ENCODE measurements at regions not wholly inside any gene's neighbourhood (a gene's known extent, or its start where the extent isn't known, plus 50 kb on each side); places are given as distances from the start of the nearest gene placed in this dataset.
"Not testable (repeated sequence)": the region's sequence is repeated elsewhere in the genome, so short reads cannot be mapped to it uniquely, and the experiment has no call there.

DNA sequence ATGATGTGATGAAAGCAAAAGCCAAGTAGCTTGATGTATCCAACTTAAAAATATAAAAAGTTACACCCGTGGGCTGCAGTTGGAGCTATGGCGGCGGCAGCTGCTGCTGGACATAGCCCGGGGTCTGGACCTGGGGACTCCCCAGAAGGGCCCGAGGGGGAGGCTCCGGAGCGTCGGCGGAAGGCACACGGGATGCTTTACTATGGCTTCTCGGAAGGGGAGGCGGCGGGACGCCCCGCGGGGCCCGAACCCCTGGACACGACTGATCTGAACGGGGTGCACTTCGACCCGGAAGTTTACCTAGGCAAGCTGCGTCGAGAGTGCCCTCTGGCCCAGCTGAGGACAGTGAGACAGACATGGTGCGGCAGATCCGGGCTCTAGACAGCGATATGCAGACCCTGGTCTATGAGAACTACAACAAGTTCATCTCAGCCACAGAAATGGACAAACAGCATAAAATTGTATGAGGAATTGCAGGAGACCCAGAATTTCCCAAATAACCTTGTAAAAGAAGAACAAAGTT is 109.5 kb upstream of the EEF2KMT start:
- intact Hi-C loops (cut with DNase I): no loop called here
- H3K4me3 ChIP-seq: no peak overlapping the region
- TF ChIP-seq POLR2AphosphoS5 (IDR thresholded peaks at IDR 0.05) (no peak), POLR2A (IDR thresholded peaks at IDR 0.05) (no peak)
- TF ChIP-seq, protein P1, sequence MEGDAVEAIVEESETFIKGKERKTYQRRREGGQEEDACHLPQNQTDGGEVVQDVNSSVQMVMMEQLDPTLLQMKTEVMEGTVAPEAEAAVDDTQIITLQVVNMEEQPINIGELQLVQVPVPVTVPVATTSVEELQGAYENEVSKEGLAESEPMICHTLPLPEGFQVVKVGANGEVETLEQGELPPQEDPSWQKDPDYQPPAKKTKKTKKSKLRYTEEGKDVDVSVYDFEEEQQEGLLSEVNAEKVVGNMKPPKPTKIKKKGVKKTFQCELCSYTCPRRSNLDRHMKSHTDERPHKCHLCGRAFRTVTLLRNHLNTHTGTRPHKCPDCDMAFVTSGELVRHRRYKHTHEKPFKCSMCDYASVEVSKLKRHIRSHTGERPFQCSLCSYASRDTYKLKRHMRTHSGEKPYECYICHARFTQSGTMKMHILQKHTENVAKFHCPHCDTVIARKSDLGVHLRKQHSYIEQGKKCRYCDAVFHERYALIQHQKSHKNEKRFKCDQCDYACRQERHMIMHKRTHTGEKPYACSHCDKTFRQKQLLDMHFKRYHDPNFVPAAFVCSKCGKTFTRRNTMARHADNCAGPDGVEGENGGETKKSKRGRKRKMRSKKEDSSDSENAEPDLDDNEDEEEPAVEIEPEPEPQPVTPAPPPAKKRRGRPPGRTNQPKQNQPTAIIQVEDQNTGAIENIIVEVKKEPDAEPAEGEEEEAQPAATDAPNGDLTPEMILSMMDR (IDR thresholded peaks at IDR 0.05): no peak
- no peak overlapping the region for H3K27ac ChIP-seq
- no peaks in the 10 kb centered on the region for H3K27me3 ChIP-seq (replicated peaks; ENCODE audit: insufficient read depth)
- DNase-seq (ENCODE audit: low spot score): no peak
- WGBS: 93% methylated on average over 26 of the region's 26 CpGs
- no peaks in the 10 kb centered on the region for H3K4me1 ChIP-seq (replicated peaks)
- no peaks in the 10 kb centered on the region for H3K36me3 ChIP-seq
- no peaks in the 10 kb centered on the region for H3K9me3 ChIP-seq

DNA sequence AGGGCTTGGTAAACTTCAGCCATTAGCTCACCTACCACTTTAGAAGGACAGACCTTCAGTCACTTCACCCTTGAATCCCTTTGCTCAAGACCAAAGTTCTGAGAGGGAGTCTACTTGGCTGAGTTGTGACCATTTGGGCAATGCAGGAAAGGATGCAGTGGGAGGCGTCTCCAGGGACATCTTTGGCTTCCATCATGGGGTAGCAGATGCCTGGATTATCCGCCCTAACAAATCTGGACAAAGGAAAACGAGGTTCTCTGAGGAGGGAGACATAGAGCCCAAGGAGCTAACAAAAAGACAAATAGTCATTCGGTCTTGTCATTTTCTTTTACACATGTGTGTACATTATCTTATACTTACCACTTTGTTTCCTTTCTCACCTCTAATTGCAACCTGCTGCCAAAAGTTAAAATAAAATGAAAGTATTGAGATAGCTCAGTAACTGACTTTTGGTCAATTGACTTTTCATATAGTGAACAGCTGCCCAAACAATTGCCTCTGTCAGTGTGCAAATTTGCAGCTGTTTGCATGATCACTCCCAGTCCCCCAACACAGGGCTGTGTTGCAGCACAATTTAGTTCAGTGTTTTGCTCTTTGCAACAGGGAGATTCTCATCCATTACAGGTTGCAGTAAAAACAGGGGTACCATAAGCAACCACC is 108.9 kb upstream of the EEF2KMT start:
- 67% methylated on average over 4 of the region's 4 CpGs for WGBS
- Histone ChIP-seq H3K36me3 (no peaks in the 10 kb centered on the region), H3K9me3 (no peaks in the 10 kb centered on the region), H3K4me1 (replicated peaks) (no peaks in the 10 kb centered on the region), H3K4me3 (no peak overlapping the region), H3K27ac (no peak overlapping the region), H3K27me3 (replicated peaks; ENCODE audit: insufficient read depth) (no peaks in the 10 kb centered on the region)
- intact Hi-C loops (cut with DNase I): no loop called here
- TF ChIP-seq, protein P1 (IDR thresholded peaks at IDR 0.05): no peak
- TF ChIP-seq POLR2A (IDR thresholded peaks at IDR 0.05): no peak
- no peak for TF ChIP-seq POLR2AphosphoS5 (IDR thresholded peaks at IDR 0.05)
- DNase-seq (ENCODE audit: low spot score): no peak

DNA sequence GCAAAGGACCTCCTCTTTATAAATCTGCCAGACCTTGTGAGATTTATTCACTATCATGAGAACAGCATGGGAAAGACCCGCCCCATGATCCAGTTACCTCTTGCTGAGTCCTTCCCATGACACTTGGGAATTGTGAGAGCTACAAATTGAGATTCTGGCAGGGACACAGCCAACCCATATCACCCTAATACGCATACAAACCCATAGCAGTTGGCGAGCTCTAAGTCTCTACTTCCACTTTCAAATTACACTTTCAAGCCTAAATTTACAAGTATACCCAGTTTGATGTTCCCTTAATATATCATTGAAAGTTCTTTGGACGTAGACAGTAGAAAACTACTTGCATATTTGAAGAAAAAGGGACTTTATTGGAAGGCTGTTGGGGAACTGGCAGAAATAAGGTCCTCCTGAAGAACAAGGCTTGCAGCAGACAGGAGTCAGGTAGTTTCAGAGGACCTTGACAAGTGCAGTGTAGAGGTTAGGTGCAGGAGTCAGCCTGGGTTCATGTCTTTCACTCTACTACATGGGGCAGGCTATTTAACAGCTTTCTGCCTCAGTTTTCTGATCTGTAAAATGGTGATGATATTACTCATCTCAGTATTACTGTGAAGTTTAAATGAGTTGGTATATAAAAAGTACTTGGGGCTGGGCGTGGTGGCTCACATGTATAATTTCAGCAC is 107.9 kb upstream of the EEF2KMT start:
- TF ChIP-seq, protein P1 (IDR thresholded peaks at IDR 0.05): no peak
- TF ChIP-seq POLR2AphosphoS5 (IDR thresholded peaks at IDR 0.05): no peak
- no peak for TF ChIP-seq POLR2A (IDR thresholded peaks at IDR 0.05)
- 71% methylated on average over 5 of the region's 5 CpGs for WGBS
- no peaks in the 10 kb centered on the region for H3K36me3 ChIP-seq
- no peaks in the 10 kb centered on the region for H3K4me1 ChIP-seq (replicated peaks)
- DNase-seq (ENCODE audit: low spot score): no peak
- no peak overlapping the region for H3K27ac ChIP-seq
- no peaks in the 10 kb centered on the region for H3K27me3 ChIP-seq (replicated peaks; ENCODE audit: insufficient read depth)
- no peaks in the 10 kb centered on the region for H3K9me3 ChIP-seq
- H3K4me3 ChIP-seq: no peak overlapping the region
- intact Hi-C loops (cut with DNase I): no loop called here

DNA sequence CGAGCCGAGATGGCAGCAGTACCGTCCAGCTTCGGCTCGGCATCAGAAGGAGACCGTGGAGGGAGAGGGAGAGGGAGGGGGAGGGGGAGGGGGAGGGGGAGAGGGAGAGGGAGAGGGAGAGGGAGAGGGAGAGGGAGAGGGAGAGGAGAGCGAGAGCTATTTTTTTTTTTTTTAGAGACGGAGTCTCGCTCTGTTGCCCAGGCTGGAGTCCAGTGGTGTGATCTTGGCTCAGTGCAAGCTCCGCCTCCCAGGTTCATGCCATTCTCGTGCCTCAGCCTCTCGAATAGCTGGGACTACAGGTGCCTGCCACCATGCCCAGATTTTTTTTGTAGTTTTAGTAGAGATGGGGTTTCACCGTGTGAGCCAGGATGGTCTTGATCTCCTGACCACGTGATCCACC is 106.1 kb upstream of the EEF2KMT start:
- H3K4me1 ChIP-seq (replicated peaks); H3K36me3 ChIP-seq; H3K27ac ChIP-seq; DNase-seq (ENCODE audit: low spot score); H3K4me3 ChIP-seq; H3K27me3 ChIP-seq (replicated peaks; ENCODE audit: insufficient read depth); intact Hi-C loops (cut with DNase I); H3K9me3 ChIP-seq: not testable (repeated sequence)
- 96% methylated on average over 14 of the region's 14 CpGs for WGBS

DNA sequence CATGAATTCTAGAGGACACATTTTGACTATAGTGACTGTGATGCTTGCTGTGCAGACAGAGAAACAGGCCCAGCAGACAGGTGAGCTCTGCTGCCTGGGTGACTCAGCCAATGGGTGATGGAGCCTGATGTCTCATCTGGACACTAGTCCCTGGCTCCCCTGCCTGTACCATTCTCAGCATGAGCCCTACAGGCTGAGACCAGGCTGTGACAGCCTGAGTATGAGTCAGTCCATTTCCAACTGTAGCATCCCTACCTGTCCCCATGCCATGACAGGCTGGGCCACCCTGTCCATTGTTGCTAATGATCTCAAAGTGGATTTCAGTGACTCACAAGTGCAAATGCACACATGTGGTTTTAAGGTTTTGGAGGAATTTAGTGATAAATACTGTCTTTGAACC is 102.5 kb upstream of the EEF2KMT start:
- intact Hi-C loops (cut with DNase I): no loop called here
- DNase-seq (ENCODE audit: low spot score): no peak
- H3K4me3 ChIP-seq: no peak overlapping the region

More for the DNA sequence above, 102.5 kb upstream of the EEF2KMT start:
- TF ChIP-seq, protein P1 (IDR thresholded peaks at IDR 0.05): no peak
- TF ChIP-seq POLR2AphosphoS5 (IDR thresholded peaks at IDR 0.05) (no peak), POLR2A (IDR thresholded peaks at IDR 0.05) (no peak)
- Histone ChIP-seq H3K9me3 (no peaks in the 10 kb centered on the region), H3K27me3 (replicated peaks; ENCODE audit: insufficient read depth) (no peaks in the 10 kb centered on the region), H3K27ac (no peak overlapping the region), H3K4me1 (replicated peaks) (no peaks in the 10 kb centered on the region), H3K36me3 (no peaks in the 10 kb centered on the region)
